ENCODE measurements at regions not wholly inside any gene's neighbourhood (a gene's known extent, or its start where the extent isn't known, plus 50 kb on each side); places are given as distances from the start of the nearest gene placed in this dataset.

GRCh38 chr16:16833165-16833564 lies 454.2 kb downstream of the NPIPA7 start:
- Histone ChIP-seq H4K20me1 (ENCODE audit: insufficient read depth, low read length) (no peaks in the 10 kb centered on the region), H3K27me3 (ENCODE audit: control insufficient read depth, insufficient read depth, low read length) (no peaks in the 10 kb centered on the region), H3K56ac (ENCODE audit: extremely low read depth, insufficient read depth, low read length) (no peak overlapping the region), H3K9me1 (ENCODE audit: insufficient read depth, low read length) (no peaks in the 10 kb centered on the region), H3K14ac (replicated peaks; ENCODE audit: low read depth, low read length) (no peak overlapping the region), H4K8ac (ENCODE audit: low read depth in 2 of 2, low read length in 2 of 2) (no peak overlapping the region), H3K4ac (ENCODE audit: low read depth, low read length) (no peak overlapping the region), H3K23ac (ENCODE audit: low read depth, low read length) (no peak overlapping the region), H3K36me3 (ENCODE audit: control insufficient read depth, insufficient read depth, low read length) (no peaks in the 10 kb centered on the region), H2BK120ac (ENCODE audit: low read depth, low read length) (no peak overlapping the region), H3K9ac (ENCODE audit: low read depth, low read length) (no peak overlapping the region), H2BK15ac (ENCODE audit: low read depth, low read length) (no peak overlapping the region), H2AFZ (replicated peaks; ENCODE audit: low read length, poor library complexity) (no peak overlapping the region), H2AK5ac (ENCODE audit: low read depth, low read length) (no peak overlapping the region), H3K9me3 (ENCODE audit: control insufficient read depth, insufficient read depth, low read length) (peaks cover 11% of the 10 kb centered on the region), H4K5ac (ENCODE audit: low read depth, low read length) (no peak overlapping the region), H4K91ac (ENCODE audit: insufficient read depth, low read depth, low read length) (no peak overlapping the region), H3K79me1 (ENCODE audit: low read depth in 1 of 2, low read length in 2 of 2) (no peaks in the 10 kb centered on the region), H3K18ac (ENCODE audit: low read depth, low read length) (no peak overlapping the region), H2BK20ac (ENCODE audit: low read depth, low read length) (no peak overlapping the region), H3K4me1 (ENCODE audit: control insufficient read depth, insufficient read depth, low read length) (no peaks in the 10 kb centered on the region), H3K4me2 (ENCODE audit: low read depth, low read length) (no peak overlapping the region), H3K27ac (ENCODE audit: insufficient read depth, low read length) (no peak overlapping the region), H3K4me3 (ENCODE audit: insufficient read depth, low read depth, low read length) (no peak overlapping the region), H2AK9ac (replicated peaks; ENCODE audit: low read depth, low read length, poor library complexity) (no peak overlapping the region), H2BK5ac (ENCODE audit: low read depth, low read length, poor library complexity, severe bottlenecking) (no peak overlapping the region)
- no TSS peak for BruUV-seq (replicated peaks)
- DNase-seq: no peak
- ChIA-PET POLR2A (ENCODE audit: unreplicated experiment) (no interaction called here), CTCF (no interaction called here)
- no CpG with 5 or more reads among the region's 3 CpGs for WGBS, 2 experiments (ENCODE audit: extremely low coverage in 2 of 2, insufficient read length in 1 of 2)
- in situ Hi-C loops (cut with MboI; ENCODE audit: low sequenced_read_pairs) (no loop called here), intact Hi-C loops (cut with micrococcal nuclease) (no loop called here), dilution Hi-C loops (cut with HindIII; ENCODE audit: low sequenced_read_pairs, unreplicated experiment) (no loop called here)
- no peak for ATAC-seq (ENCODE audit: low read depth)
- TF ChIP-seq CHD1 (IDR thresholded peaks at IDR 0.05; ENCODE audit: low read depth, low read length): no peak
- no peak for TF ChIP-seq MXI1 (IDR thresholded peaks at IDR 0.05; ENCODE audit: borderline replicate concordance, low read depth, low read length)
- no peak for TF ChIP-seq SMC3 (IDR thresholded peaks at IDR 0.05; ENCODE audit: low read depth, low read length)
- TF ChIP-seq MAZ (IDR thresholded peaks at IDR 0.05; ENCODE audit: borderline replicate concordance, low read depth, low read length): no peak
- no peak for TF ChIP-seq CEBPB (IDR thresholded peaks at IDR 0.05; ENCODE audit: low read depth, low read length)
- TF ChIP-seq USF2 (IDR thresholded peaks at IDR 0.05; ENCODE audit: low read depth, low read length): no peak
- TF ChIP-seq NFE2L2 (IDR thresholded peaks at IDR 0.05; ENCODE audit: low read depth, low read length): no peak
- no peak for TF ChIP-seq RAD21 (IDR thresholded peaks at IDR 0.05; ENCODE audit: low read length)
- no peak for TF ChIP-seq FOS (IDR thresholded peaks at IDR 0.05; ENCODE audit: low read depth, low read length)
